ENCODE measurements at regions not wholly inside any gene's neighbourhood (a gene's known extent, or its start where the extent isn't known, plus 50 kb on each side); places are given as distances from the start of the nearest gene placed in this dataset.

GRCh38 chr4:18214411-18215055 lies 193.0 kb upstream of the LCORL start:
- ChIA-PET CTCF (no interaction called here), POLR2A (no interaction called here)
- no peak overlapping the region for H3K4me3 ChIP-seq (ENCODE audit: low read depth, low read length)
- H3K27me3 ChIP-seq (ENCODE audit: control insufficient read depth, insufficient read depth, low read length) = no peaks in the 10 kb centered on the region
- no peak overlapping the region for H3K27ac ChIP-seq (ENCODE audit: low read depth, low read length)
- peaks cover 17% of the 10 kb centered on the region; the same call in 1 of the 2 replicates for H3K9me3 ChIP-seq (ENCODE audit: control insufficient read depth, insufficient read depth, low read length)
- TF ChIP-seq CTCF (IDR thresholded peaks at IDR 0.05; ENCODE audit: low read depth, low read length) = no peak
- no peak for DNase-seq (ENCODE audit: low read depth, low spot score)

GRCh38 chr4:18213576-18214198 lies 192.1 kb upstream of the LCORL start:
- no peaks in the 10 kb centered on the region for H3K27me3 ChIP-seq (ENCODE audit: control insufficient read depth, insufficient read depth, low read length)
- ChIA-PET CTCF (no interaction called here), POLR2A (no interaction called here)
- TF ChIP-seq CTCF (IDR thresholded peaks at IDR 0.05; ENCODE audit: low read depth, low read length) = no peak
- no peak overlapping the region for H3K27ac ChIP-seq (ENCODE audit: low read depth, low read length)
- peaks cover 17% of the 10 kb centered on the region; the same call in 1 of the 2 replicates for H3K9me3 ChIP-seq (ENCODE audit: control insufficient read depth, insufficient read depth, low read length)
- no peak for DNase-seq (ENCODE audit: low read depth, low spot score)
- no peak overlapping the region for H3K4me3 ChIP-seq (ENCODE audit: low read depth, low read length)

GRCh38 chr4:18209448-18209847 lies 187.9 kb upstream of the LCORL start:
- POLR2A ChIA-PET = no interaction called here
- H3K9me3 ChIP-seq (ENCODE audit: control insufficient read depth, insufficient read depth, low read length) = peaks cover 11% of the 10 kb centered on the region; the same call in 1 of the 2 replicates
- TF ChIP-seq CTCF (IDR thresholded peaks at IDR 0.05; ENCODE audit: low read depth, low read length) = no peak
- CTCF ChIA-PET = no interaction called here
- H3K27me3 ChIP-seq (ENCODE audit: control insufficient read depth, insufficient read depth, low read length) = no peaks in the 10 kb centered on the region
- no peak overlapping the region for H3K27ac ChIP-seq (ENCODE audit: low read depth, low read length)
- H3K4me3 ChIP-seq (ENCODE audit: low read depth, low read length) = no peak overlapping the region
- no peak for DNase-seq (ENCODE audit: low read depth, low spot score)

GRCh38 chr4:18203966-18204365 lies 182.4 kb upstream of the LCORL start:
- CTCF ChIA-PET = no interaction called here
- no peaks in the 10 kb centered on the region for H3K9me3 ChIP-seq (ENCODE audit: control insufficient read depth, insufficient read depth, low read length)
- no peak overlapping the region for H3K4me3 ChIP-seq (ENCODE audit: low read depth, low read length)
- TF ChIP-seq CTCF (IDR thresholded peaks at IDR 0.05; ENCODE audit: low read depth, low read length) = no peak
- no peaks in the 10 kb centered on the region for H3K27me3 ChIP-seq (ENCODE audit: control insufficient read depth, insufficient read depth, low read length)
- no peak for DNase-seq (ENCODE audit: low read depth, low spot score)
- POLR2A ChIA-PET = no interaction called here
- no peak overlapping the region for H3K27ac ChIP-seq (ENCODE audit: low read depth, low read length)

DNA sequence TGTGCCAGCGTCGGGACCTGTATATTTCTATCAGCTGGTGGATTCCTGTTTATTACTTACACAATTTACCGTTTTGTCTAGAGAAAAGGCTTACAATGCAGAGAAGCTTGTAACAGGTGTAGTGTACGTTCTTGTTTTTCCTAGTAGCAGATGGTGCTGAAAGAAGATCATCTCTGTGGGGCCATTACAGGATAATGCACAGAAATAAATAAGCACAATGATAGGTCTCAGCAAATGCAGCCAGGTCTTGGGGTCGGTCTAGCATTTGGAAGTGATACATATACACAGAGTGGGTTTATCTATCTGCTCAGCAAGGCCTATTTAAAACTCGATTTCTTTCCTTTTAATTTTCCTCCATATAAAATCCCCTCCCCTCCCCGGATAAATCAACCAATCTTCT lies 180.9 kb upstream of the LCORL start:
- ChIA-PET CTCF (no interaction called here), POLR2A (no interaction called here)
- TF ChIP-seq CTCF (IDR thresholded peaks at IDR 0.05; ENCODE audit: low read depth, low read length) = no peak
- Histone ChIP-seq H3K27ac (ENCODE audit: low read depth, low read length) (no peak overlapping the region), H3K4me3 (ENCODE audit: low read depth, low read length) (no peak overlapping the region), H3K27me3 (ENCODE audit: control insufficient read depth, insufficient read depth, low read length) (no peaks in the 10 kb centered on the region), H3K9me3 (ENCODE audit: control insufficient read depth, insufficient read depth, low read length) (0 out of 2 replicates have a peak, but pooled peaks cover 2% of the 10 kb centered on the region)
- no peak for DNase-seq (ENCODE audit: low read depth, low spot score)
